Activated CD8-positive, alpha-beta memory T cell treated with anti-CD3 and anti-CD28 coated beads for 36 hours (primary cell): ENCODE measurements at regions not wholly inside any gene's neighbourhood (a gene's known extent, or its start where the extent isn't known, plus 50 kb on each side); places are given as distances from the start of the nearest gene placed in this dataset.
"Not testable (repeated sequence)": the region's sequence is repeated elsewhere in the genome, so short reads cannot be mapped to it uniquely, and the experiment has no call there.

Experiments
- CTCF ChIA-PET: fragments of 350-600 bp; sonication (Branson Sonifier 250); formaldehyde crosslinking; loops from one replicate; lab custom pipeline; 2021; ENCODE audit warnings: antibody characterized with exemption; lab: Charles Lee
- POLR2A ChIA-PET: fragments of 350-600 bp; sonication (Branson Sonifier 250); formaldehyde crosslinking; loops from one replicate; lab custom pipeline; 2021; ENCODE audit warnings: antibody characterized with exemption; lab: Charles Lee

DNA sequence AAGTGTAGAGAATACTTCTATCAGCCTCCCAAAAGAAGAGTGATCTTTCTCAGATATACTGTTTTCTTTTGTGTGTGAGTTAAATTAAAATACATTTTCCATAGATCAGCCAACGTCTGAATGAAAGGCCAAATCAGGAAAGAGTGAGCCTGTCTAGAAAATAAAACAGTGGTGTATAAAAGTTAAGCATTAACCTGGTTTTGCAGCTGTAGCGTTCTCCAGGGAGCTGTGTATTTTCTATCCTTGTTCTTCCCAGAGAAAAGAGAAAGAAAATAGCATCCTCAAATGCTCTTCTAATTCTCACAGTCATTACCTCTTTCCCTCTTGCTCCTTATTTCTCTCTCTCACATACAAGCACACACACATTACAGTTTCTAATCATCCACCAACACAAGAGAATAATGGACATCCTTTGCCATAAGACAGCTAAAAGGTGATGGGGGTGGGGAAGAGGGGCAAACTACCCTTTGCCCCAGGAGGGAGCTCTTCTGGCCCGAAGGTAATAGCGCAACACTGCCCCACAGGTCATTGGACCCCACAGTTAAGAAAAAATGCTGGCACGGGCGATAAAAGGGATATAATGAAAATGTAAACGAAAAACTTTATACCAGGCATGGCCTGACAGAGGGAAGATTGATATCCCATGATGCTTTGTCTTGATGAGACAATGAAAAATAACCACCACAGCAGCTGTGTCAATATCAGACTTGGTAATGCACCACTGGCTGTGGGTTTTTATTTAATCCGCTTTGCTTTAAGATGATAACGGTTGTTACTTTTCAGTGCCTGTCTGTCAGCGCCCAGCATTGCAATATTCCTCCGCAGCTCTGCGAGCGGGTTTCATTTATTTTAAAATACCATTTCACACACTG, 150.3 kb downstream of the NUF2 start:
- ChIA-PET POLR2A (no interaction called here), CTCF (no interaction called here)

DNA sequence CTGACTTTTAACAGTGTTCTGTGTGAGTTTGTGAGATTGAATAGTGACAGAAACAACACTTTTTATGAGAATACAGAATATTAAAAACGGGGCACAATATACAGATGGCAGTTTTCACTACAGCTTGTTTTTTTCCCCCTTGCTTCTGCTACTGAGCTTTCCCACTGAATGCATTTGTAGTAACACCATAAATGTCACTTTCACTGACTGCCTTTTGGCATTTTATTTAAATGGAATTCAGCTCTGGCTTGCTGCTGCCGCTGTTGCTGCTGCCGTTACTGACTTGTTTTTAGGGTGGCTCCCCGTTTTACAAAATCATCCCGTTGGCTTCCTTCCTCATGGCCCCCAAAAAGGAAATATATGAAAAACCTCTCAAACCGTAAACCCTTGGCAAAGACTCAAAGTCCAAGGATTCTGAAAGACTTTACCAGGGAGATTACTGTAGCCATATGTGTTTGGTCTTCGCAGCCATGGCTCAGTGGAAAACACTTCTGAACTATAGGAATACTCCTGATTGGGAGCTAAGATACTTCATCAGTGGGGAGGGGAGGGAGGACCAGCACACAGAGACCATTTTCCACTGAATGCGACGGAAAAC, 151.0 kb downstream of the NUF2 start:
- ChIA-PET POLR2A (no interaction called here), CTCF (no interaction called here)

DNA sequence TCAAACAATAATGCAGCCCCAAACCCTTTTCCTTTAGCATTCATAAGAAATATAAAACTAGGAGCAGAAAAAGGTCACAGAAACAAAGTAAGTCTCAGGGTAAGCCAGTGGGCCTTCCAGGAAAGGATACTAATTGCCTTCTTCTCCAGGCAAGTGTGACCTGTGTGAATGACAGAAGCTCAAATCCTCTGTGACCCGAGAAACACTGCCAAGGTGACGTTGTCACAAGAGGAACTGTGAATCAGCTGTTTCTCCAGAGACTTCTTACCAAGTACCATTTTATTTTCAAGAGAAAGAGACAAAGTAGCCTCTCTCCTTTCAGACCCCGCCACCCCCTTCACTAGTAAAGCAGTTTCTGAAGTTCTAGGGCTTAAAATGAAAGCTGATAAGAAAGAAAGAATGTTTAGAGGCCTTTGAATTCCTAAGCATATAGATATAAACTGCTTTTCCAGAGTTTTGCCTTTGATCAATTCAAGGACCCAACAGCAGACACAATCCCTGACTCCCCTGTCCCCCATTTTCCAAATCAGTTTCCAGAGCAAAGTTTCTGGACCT, 155.6 kb downstream of the NUF2 start:
- CTCF ChIA-PET = no interaction called here
- POLR2A ChIA-PET = no interaction called here

DNA sequence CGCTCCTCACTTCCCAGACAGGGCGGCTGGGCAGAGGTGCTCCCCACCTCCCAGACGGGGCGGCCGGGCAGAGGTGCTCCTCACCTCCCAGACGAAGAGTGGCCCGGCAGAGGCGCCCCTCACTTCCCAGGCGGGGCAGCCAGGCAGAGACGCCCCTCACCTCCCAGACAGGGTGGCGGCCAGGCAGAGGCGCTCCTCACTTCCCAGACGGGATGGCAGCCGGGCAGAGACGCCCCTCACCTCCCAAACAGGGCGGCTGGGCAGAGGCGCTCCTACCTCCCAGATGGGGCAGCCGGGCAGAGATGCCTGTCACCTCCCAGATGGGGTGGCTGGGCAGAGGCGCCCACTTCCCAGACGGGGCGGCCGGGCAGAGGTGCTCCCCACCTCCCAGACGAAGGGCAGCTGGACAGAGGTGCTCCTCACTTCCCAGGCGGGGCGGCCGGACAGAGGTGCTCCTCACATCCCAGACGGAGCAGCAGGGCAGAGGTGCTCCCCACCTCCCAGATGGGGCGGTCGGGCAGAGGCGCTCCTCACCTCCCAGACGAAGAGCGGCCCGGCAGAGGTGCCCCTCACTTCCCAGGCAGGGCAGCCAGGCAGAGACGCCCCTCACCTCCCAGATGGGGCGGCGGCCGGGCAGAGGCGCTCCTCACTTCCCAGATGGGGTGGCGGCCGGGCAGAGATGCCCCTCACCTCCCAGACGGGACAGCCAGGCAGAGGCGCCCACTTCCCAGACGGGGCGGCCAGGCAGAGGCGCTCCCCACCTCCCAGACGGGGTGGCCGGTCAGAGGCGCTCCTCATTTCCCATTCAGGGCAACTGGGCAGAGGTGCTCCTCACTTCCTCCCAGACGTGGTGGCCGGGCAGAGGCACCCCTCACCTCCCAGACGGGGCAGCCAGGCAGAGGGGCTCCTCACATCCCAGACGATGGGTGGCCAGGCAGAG, 176.9 kb downstream of the NUF2 start:
- POLR2A ChIA-PET, CTCF ChIA-PET: not testable (repeated sequence)

GRCh38 chr1:163504331-163504978, 182.7 kb downstream of the NUF2 start:
- POLR2A ChIA-PET = no interaction called here
- CTCF ChIA-PET = no interaction called here

DNA sequence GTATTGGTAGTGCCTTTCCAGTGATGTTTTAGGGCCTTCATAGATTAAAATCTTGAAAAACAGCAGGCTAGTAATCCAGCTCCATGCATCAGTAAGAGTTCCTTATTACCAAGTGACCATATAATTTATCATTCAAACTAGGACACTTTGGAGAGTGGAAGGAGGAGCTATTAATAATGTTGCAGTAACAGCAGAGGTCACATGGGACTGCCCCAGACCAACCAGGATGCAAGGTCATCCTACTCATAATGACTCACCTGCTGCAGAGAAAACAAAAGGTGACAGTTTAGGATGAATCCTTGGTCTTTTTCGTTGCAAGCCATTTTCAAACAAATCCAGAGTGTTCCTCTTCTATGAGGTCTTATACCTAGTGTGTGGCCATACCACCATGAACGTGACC, 187.4 kb downstream of the NUF2 start:
- CTCF ChIA-PET = no interaction called here

GRCh38 chr1:163512349-163512989, 190.7 kb downstream of the NUF2 start:
- ChIA-PET POLR2A (no interaction called here), CTCF (interaction anchor here (0.7 kb wide), 2 partner anchors 50 to 115 kb away, joined by 3 to 5 read pairs; no protein-coding TSS in a partner anchor)

More for the DNA sequence above, 187.4 kb downstream of the NUF2 start:
- POLR2A ChIA-PET = no interaction called here

GRCh38 chr1:163523375-163524029, 201.7 kb downstream of the NUF2 start:
- CTCF ChIA-PET = no interaction called here
- POLR2A ChIA-PET = no interaction called here

DNA sequence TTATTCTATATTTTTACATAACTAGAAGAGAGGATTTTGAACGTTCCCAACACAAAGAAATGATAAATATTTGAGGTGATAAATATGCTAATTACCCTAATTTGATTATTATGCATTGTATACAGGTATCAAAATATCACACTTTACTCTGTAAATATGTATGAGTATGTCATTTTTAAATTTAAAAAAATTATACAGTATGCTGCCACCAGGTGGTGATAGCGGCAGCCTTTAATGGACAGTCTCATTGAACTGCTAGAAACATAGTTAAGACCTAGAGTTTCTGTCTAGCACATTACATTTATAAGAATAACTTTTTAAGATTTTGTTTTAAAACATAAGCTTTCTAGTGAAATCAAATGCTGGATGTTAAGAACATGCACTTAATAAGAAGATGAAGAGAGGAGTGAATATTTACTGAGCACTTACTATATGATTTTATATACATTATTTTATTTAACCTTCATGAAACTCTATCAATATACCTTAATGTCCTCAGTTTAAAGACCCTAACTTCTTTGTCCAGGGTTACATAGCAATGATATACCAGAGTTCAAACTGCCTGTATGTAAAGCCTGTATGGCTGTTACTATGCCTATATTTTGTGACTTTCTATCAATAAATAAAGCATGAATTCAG, 207.1 kb downstream of the NUF2 start:
- ChIA-PET POLR2A (no interaction called here), CTCF (no interaction called here)

GRCh38 chr1:163531345-163531744, 209.6 kb downstream of the NUF2 start:
- ChIA-PET CTCF (no interaction called here), POLR2A (no interaction called here)

DNA sequence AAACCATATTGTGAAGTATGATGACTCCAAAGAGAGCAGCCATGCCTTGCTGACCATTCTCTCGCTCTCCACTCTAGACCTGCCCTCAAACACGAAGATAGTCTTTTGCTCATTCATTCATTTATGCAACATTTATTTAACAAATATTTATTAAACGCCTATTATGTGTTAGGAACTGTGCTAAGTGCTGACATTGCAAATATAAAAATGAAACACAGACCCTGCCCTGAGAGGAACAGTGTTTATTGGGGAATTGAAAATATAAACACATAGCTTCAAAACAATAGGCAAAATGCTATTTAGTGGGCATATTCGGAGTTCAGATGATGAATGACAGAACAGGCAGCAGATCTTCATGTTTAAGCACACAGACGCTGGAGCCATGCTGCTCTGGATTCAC, 213.6 kb downstream of the NUF2 start:
- ChIA-PET CTCF (no interaction called here), POLR2A (no interaction called here)

DNA sequence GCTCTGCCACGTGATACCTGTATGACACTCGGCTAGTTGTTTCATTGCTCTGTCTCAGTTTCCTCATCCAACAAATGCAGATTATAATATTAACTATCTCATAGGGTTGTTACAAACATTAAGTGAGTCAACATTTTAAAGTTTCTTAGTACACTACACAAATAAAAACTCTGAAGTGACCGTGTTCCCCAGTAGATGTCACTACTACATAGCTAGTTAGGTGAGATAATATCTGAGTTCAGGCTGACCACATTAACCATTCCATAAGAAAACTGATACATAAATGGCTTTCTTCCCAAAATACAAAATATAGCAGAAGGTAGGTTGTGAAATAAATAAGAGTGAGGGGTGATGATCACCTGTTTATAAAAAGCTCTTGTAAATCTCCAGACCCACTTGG, 214.1 kb downstream of the NUF2 start:
- ChIA-PET POLR2A (no interaction called here), CTCF (no interaction called here)

- CTCF ChIA-PET = no interaction called here
Measured at GRCh38 chr1:163537809-163538208, 216.1 kb downstream of the NUF2 start.

GRCh38 chr1:163538667-163539066, 216.9 kb downstream of the NUF2 start:
- ChIA-PET CTCF (no interaction called here), POLR2A (no interaction called here)

More at GRCh38 chr1:163537809-163538208, 216.1 kb downstream of the NUF2 start:
- POLR2A ChIA-PET = no interaction called here

- POLR2A ChIA-PET = no interaction called here
- CTCF ChIA-PET = interaction anchor here (0.5 kb wide), 1 partner anchor 209 kb away, joined by 4 read pairs; no protein-coding TSS in a partner anchor
Measured at GRCh38 chr1:163540727-163541126, 219.0 kb downstream of the NUF2 start.

DNA sequence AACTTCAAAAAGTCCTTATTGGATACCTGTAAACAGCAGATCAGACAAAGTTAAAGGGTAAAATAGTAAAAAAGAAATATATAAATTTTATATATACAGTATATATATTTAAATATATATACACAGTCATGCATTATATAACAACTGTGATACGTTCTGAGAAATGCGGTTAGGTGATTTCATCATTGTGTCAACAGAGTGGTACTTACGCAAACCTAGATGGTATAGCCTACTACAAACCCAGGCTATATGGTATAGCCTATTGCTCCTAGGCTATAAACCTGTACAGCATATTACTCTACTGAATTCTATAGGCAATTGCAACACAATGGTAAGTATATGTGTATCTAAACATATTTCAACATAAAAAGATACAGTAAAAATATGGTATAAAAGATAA, 222.7 kb downstream of the NUF2 start:
- ChIA-PET CTCF (no interaction called here), POLR2A (interaction anchor here (1.1 kb wide), 1 partner anchor 223 kb away, joined by 3 read pairs; the partner anchor contains the start of gene NUF2)

DNA sequence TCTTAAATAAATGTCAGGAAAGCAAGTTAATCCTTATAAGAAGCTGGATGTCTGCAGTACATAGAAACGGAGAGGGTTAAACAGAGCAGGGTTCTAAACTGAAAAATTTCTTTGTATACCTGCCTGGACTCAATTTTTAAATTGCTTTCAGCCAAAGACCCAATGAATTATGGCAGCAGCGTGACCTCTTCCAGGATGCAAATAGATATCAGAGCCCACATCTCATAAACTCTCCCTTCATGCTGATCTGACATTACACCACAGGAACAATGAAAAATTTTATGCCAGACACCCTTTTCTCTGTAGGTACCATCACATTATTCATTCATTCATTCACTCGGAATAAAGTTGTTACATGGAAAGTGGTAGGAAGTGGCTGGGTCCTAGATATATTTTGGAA, 236.4 kb downstream of the NUF2 start:
- ChIA-PET CTCF (no interaction called here), POLR2A (no interaction called here)
